HEK293 (cell line): ENCODE measurements at regions not wholly inside any gene's neighbourhood (a gene's known extent, or its start where the extent isn't known, plus 50 kb on each side); places are given as distances from the start of the nearest gene placed in this dataset.

ENCODE experiments used
- YY1 ChIP-seq: fragments of 450-650 bp; formaldehyde crosslinking; IDR thresholded peaks from 2 replicates; pipeline ENCODE4 v1.5.1; 2018; ENCODE audit warnings: missing biosample characterization, missing genetic modification characterization
- ZBTB49 ChIP-seq: fragments of 450-650 bp; formaldehyde crosslinking; IDR thresholded peaks from 2 replicates; pipeline ENCODE4 v1.5.1; 2016; ENCODE audit warnings: missing biosample characterization, missing genetic modification characterization, low read depth
- ZNF174 ChIP-seq: fragments of 450-650 bp; formaldehyde crosslinking; IDR thresholded peaks from 2 replicates; pipeline ENCODE4 v1.5.0; 2017; ENCODE audit warnings: missing biosample characterization, mild to moderate bottlenecking, missing genetic modification characterization
- ZNF184 ChIP-seq: fragments of 450-650 bp; IDR thresholded peaks from 2 replicates; pipeline ENCODE4 v1.5.1; 2018; ENCODE audit warnings: missing biosample characterization, mild to moderate bottlenecking, missing genetic modification characterization
- ZNF558 ChIP-seq: fragments of 450-650 bp; formaldehyde crosslinking; IDR thresholded peaks from 2 replicates; pipeline ENCODE4 v1.5.1; 2016; ENCODE audit warnings: missing biosample characterization, missing genetic modification characterization
- TF ChIP-seq, protein P1 (sequence below): fragments of 450-650 bp; formaldehyde crosslinking; IDR thresholded peaks from 2 replicates; pipeline ENCODE4 v1.5.1; 2017; ENCODE audit warnings: missing biosample characterization, missing genetic modification characterization
- TF ChIP-seq, protein P2 (sequence below): fragments of 450-650 bp; formaldehyde crosslinking; IDR thresholded peaks from 2 replicates; pipeline ENCODE4 v1.5.1; 2016; ENCODE audit warnings: missing biosample characterization, missing genetic modification characterization
- TF ChIP-seq, protein P3 (sequence below): fragments of 450-650 bp; formaldehyde crosslinking; IDR thresholded peaks from 2 replicates; pipeline ENCODE4 v1.5.1; 2016; ENCODE audit warnings: missing biosample characterization, missing genetic modification characterization

- TF ChIP-seq, protein P1, sequence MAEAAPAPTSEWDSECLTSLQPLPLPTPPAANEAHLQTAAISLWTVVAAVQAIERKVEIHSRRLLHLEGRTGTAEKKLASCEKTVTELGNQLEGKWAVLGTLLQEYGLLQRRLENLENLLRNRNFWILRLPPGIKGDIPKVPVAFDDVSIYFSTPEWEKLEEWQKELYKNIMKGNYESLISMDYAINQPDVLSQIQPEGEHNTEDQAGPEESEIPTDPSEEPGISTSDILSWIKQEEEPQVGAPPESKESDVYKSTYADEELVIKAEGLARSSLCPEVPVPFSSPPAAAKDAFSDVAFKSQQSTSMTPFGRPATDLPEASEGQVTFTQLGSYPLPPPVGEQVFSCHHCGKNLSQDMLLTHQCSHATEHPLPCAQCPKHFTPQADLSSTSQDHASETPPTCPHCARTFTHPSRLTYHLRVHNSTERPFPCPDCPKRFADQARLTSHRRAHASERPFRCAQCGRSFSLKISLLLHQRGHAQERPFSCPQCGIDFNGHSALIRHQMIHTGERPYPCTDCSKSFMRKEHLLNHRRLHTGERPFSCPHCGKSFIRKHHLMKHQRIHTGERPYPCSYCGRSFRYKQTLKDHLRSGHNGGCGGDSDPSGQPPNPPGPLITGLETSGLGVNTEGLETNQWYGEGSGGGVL (tag by site-specific recombination) = no peak
- TF ChIP-seq YY1 (tag by site-specific recombination) = no peak
- no peak for TF ChIP-seq ZNF174 (tag by site-specific recombination)
- TF ChIP-seq, protein P2, sequence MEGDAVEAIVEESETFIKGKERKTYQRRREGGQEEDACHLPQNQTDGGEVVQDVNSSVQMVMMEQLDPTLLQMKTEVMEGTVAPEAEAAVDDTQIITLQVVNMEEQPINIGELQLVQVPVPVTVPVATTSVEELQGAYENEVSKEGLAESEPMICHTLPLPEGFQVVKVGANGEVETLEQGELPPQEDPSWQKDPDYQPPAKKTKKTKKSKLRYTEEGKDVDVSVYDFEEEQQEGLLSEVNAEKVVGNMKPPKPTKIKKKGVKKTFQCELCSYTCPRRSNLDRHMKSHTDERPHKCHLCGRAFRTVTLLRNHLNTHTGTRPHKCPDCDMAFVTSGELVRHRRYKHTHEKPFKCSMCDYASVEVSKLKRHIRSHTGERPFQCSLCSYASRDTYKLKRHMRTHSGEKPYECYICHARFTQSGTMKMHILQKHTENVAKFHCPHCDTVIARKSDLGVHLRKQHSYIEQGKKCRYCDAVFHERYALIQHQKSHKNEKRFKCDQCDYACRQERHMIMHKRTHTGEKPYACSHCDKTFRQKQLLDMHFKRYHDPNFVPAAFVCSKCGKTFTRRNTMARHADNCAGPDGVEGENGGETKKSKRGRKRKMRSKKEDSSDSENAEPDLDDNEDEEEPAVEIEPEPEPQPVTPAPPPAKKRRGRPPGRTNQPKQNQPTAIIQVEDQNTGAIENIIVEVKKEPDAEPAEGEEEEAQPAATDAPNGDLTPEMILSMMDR = no peak
- TF ChIP-seq ZNF558 (tag by site-specific recombination) = no peak
- no peak for TF ChIP-seq ZBTB49
- TF ChIP-seq, protein P3, sequence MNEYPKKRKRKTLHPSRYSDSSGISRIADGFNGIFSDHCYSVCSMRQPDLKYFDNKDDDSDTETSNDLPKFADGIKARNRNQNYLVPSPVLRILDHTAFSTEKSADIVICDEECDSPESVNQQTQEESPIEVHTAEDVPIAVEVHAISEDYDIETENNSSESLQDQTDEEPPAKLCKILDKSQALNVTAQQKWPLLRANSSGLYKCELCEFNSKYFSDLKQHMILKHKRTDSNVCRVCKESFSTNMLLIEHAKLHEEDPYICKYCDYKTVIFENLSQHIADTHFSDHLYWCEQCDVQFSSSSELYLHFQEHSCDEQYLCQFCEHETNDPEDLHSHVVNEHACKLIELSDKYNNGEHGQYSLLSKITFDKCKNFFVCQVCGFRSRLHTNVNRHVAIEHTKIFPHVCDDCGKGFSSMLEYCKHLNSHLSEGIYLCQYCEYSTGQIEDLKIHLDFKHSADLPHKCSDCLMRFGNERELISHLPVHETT (tag by site-specific recombination) = no peak
- TF ChIP-seq ZNF184 (tag by site-specific recombination) = no peak
Observed at GRCh38 chr6:92791403-92791802, 628.0 kb downstream of the EPHA7 start.
